ENCODE measurements at regions not wholly inside any gene's neighbourhood (a gene's known extent, or its start where the extent isn't known, plus 50 kb on each side); places are given as distances from the start of the nearest gene placed in this dataset.

DNA sequence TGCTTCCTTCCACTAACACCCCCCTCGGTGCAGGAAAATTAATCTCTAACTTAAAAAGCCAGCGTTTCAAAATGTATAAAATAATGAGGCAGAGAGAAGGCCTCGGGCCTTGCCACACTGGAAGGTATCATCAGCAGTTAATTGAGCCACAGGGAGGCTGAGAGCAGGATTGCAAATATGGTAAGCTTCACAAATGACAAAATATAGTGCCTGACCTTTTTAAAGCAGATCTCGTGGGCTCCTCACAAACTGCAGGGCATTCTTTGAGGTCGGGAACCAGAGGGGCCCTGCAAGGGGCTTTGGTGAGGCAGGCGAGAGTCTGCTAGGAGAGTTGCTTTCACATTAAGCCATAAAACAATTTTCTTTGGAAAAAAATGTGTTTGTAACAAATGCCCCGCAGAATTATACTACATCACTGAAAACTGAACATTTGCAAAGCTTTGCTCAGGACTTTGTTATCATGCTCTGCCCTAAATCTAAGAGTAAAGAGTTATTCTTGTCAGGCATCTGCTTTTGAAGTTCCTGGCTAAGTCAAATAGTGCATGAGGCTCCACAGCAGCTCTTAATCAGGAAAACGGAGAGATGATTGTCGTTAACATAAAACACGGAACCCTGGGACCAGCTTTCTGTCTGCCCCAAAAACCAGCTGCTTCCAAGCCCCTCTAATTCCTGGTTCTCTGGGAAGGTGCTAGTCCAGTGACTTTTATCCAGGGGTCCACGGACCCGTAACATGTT, 61.4 kb upstream of the SYT13 start:
- Histone ChIP-seq H3K36me3 (ENCODE audit: control insufficient read depth, insufficient read depth, low read length) (no peaks in the 10 kb centered on the region), H3K27me3 (ENCODE audit: control insufficient read depth, insufficient read depth, low read length) (peaks cover 26% of the 10 kb centered on the region), H3K9me3 (ENCODE audit: control insufficient read depth, insufficient read depth, low read depth, low read length) (no peaks in the 10 kb centered on the region), H3K27ac (ENCODE audit: low read length) (no peak overlapping the region), H3K4me1 (ENCODE audit: control insufficient read depth, insufficient read depth, low read length) (no peaks in the 10 kb centered on the region), H3K4me3 (ENCODE audit: low read depth in 2 of 2, low read length in 2 of 2) (no peak overlapping the region)
- in situ Hi-C loops (cut with HindIII; ENCODE audit: low pct_unique_long_range_greater_than_20kb, low sequenced_read_pairs), result loop anchor here (25.0 kb wide), 1 partner anchor 235 kb away; no protein-coding TSS in a partner anchor
- BruUV-seq (replicated peaks), result no TSS peak
- DNase-seq (ENCODE audit: low read depth, low spot score) (no peak), ATAC-seq (no peak)
- ChIA-PET CTCF (interaction anchor here (0.6 kb wide), 1 partner anchor 1202 kb away, joined by 3 read pairs; no protein-coding TSS in a partner anchor), POLR2A (no interaction called here)
- no peak for TF ChIP-seq SIN3A (IDR thresholded peaks at IDR 0.05; ENCODE audit: borderline replicate concordance, insufficient read depth, low read depth, low read length)
- TF ChIP-seq CTCF (IDR thresholded peaks at IDR 0.05), result no peak
- TF ChIP-seq, protein P1, sequence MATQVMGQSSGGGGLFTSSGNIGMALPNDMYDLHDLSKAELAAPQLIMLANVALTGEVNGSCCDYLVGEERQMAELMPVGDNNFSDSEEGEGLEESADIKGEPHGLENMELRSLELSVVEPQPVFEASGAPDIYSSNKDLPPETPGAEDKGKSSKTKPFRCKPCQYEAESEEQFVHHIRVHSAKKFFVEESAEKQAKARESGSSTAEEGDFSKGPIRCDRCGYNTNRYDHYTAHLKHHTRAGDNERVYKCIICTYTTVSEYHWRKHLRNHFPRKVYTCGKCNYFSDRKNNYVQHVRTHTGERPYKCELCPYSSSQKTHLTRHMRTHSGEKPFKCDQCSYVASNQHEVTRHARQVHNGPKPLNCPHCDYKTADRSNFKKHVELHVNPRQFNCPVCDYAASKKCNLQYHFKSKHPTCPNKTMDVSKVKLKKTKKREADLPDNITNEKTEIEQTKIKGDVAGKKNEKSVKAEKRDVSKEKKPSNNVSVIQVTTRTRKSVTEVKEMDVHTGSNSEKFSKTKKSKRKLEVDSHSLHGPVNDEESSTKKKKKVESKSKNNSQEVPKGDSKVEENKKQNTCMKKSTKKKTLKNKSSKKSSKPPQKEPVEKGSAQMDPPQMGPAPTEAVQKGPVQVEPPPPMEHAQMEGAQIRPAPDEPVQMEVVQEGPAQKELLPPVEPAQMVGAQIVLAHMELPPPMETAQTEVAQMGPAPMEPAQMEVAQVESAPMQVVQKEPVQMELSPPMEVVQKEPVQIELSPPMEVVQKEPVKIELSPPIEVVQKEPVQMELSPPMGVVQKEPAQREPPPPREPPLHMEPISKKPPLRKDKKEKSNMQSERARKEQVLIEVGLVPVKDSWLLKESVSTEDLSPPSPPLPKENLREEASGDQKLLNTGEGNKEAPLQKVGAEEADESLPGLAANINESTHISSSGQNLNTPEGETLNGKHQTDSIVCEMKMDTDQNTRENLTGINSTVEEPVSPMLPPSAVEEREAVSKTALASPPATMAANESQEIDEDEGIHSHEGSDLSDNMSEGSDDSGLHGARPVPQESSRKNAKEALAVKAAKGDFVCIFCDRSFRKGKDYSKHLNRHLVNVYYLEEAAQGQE (IDR thresholded peaks at IDR 0.05; ENCODE audit: insufficient read depth in 1 of 2, low read depth in 2 of 2, low read length in 1 of 2), result no peak
- TF ChIP-seq TCF7L2 (IDR thresholded peaks at IDR 0.05; ENCODE audit: low read depth, low read length), result no peak
- no peak for TF ChIP-seq POLR2AphosphoS5 (IDR thresholded peaks at IDR 0.05; ENCODE audit: low read depth, low read length)
- intact Hi-C loops (cut with micrococcal nuclease; ENCODE audit: unreplicated experiment), result no loop called here

- Histone ChIP-seq H3K4me1 (ENCODE audit: control insufficient read depth, insufficient read depth, low read length) (no peaks in the 10 kb centered on the region), H3K4me3 (ENCODE audit: low read depth in 2 of 2, low read length in 2 of 2) (no peak overlapping the region), H3K9me3 (ENCODE audit: control insufficient read depth, insufficient read depth, low read depth, low read length) (no peaks in the 10 kb centered on the region), H3K27me3 (ENCODE audit: control insufficient read depth, insufficient read depth, low read length) (peaks cover 16% of the 10 kb centered on the region), H3K36me3 (ENCODE audit: control insufficient read depth, insufficient read depth, low read length) (no peaks in the 10 kb centered on the region), H3K27ac (ENCODE audit: low read length) (no peak overlapping the region)
- no peak for TF ChIP-seq CTCF (IDR thresholded peaks at IDR 0.05)
- no peak for TF ChIP-seq SIN3A (IDR thresholded peaks at IDR 0.05; ENCODE audit: borderline replicate concordance, insufficient read depth, low read depth, low read length)
- no peak for TF ChIP-seq TCF7L2 (IDR thresholded peaks at IDR 0.05; ENCODE audit: low read depth, low read length)
- no peak for TF ChIP-seq POLR2AphosphoS5 (IDR thresholded peaks at IDR 0.05; ENCODE audit: low read depth, low read length)
- TF ChIP-seq, protein P1 (IDR thresholded peaks at IDR 0.05; ENCODE audit: insufficient read depth in 1 of 2, low read depth in 2 of 2, low read length in 1 of 2), result no peak
- ChIA-PET CTCF (no interaction called here), POLR2A (no interaction called here)
- intact Hi-C loops (cut with micrococcal nuclease; ENCODE audit: unreplicated experiment), result no loop called here
- DNase-seq (ENCODE audit: low read depth, low spot score) (no peak), ATAC-seq (no peak)
- in situ Hi-C loops (cut with HindIII; ENCODE audit: low pct_unique_long_range_greater_than_20kb, low sequenced_read_pairs), result loop anchor here (25.0 kb wide), 1 partner anchor 233 kb away; no protein-coding TSS in a partner anchor
- no TSS peak for BruUV-seq (replicated peaks)
These were observed 59.4 kb upstream of the SYT13 start for GRCh38 chr11:45345491-45345890.

All from Panc1 (cell line).